Spleen (tissue), 11 donors: ENCODE measurements at regions not wholly inside any gene's neighbourhood (a gene's known extent, or its start where the extent isn't known, plus 50 kb on each side); places are given as distances from the start of the nearest gene placed in this dataset.

Experiments used
- DNase-seq: peaks from one replicate; pipeline ENCODE4 v3.0.0-alpha.2; 2020
- H3K27ac ChIP-seq, 8 donors: fragments of 200-600 bp; sonication (generic) in 7 of 8; 1 replicate in 4 of 8; 2 replicates in 4 of 8; pipeline versions ENCODE4 v1.5.0 to v1.8.0; 2016 to 2021; ENCODE audit warnings: inconsistent platforms in 4 of 8, mild to moderate bottlenecking in 4 of 8, moderate library complexity in 1 of 8
- H3K27me3 ChIP-seq, 7 donors: fragments of 200-600 bp; sonication (generic) in 6 of 7; replicated peaks in 1 of 7; 1 replicate in 4 of 7; 2 replicates in 3 of 7; pipeline versions ENCODE4 v1.5.0 to v1.8.0; 2016 to 2021; ENCODE audit warnings: inconsistent platforms in 3 of 7, mild to moderate bottlenecking in 1 of 7
- H3K36me3 ChIP-seq, 6 donors: fragments of 200-600 bp; sonication (generic) in 5 of 6; 1 replicate in 4 of 6; 2 replicates in 2 of 6; pipeline versions ENCODE4 v1.5.0 to v1.8.0; 2016 to 2021; ENCODE audit warnings: inconsistent platforms in 2 of 6
- H3K4me1 ChIP-seq, 6 donors: fragments of 200-600 bp; sonication (generic) in 5 of 6; 1 replicate in 3 of 6; 2 replicates in 3 of 6; pipeline versions ENCODE4 v1.5.0 to v1.8.0; 2016 to 2021; ENCODE audit warnings: inconsistent platforms in 3 of 6
- H3K4me3 ChIP-seq, 8 donors: fragments of 200-600 bp; sonication (generic) in 7 of 8; 1 replicate in 4 of 8; 2 replicates in 4 of 8; pipeline versions ENCODE4 v1.5.0 to v1.8.0; 2016 to 2021; ENCODE audit warnings: inconsistent platforms in 4 of 8, mild to moderate bottlenecking in 4 of 8, moderate library complexity in 2 of 8
- H3K9me3 ChIP-seq, 8 donors: fragments of 200-600 bp; sonication (generic) in 7 of 8; 1 replicate in 4 of 8; 2 replicates in 4 of 8; pipeline versions ENCODE4 v1.5.0 to v1.8.0; 2016 to 2021; ENCODE audit warnings: inconsistent platforms in 4 of 8
- POLR2A ChIP-seq, 3 donors: fragments of 450-650 bp; IDR thresholded peaks; one replicate each; pipeline ENCODE4 v1.5.1; 2017; ENCODE audit warnings: antibody characterized with exemption in 3 of 3, mild to moderate bottlenecking in 1 of 3
- POLR2AphosphoS5 ChIP-seq, 3 donors: sonication (generic); formaldehyde crosslinking; IDR thresholded peaks; one replicate each; pipeline ENCODE4 v1.5.1; 2017; ENCODE audit warnings: antibody characterized with exemption in 3 of 3
- WGBS, 5 donors: extraction: QIAGEN DNeasy Blood & Tissue Kit in 3 of 5; methylation state at CpG; one replicate each; pipeline versions ENCODE4 v1.1.5 to v1.1.7; 2013 to 2018; 5-methylcytosine and 5-hydroxymethylcytosine counted together
- intact Hi-C: fragments of 100-400 bp; cut with DNase I; formaldehyde crosslinking; loops from one replicate; pipeline ENCODE4 v1.15.0; 2023; ENCODE audit warnings: low total_unique reads
- TF ChIP-seq, protein P1 (sequence below), 11 experiments: fragments of 200-600 bp in 7 of 11; fragments of 450-650 bp in 4 of 11; sonication (generic) in 4 of 11; IDR thresholded peaks in 8 of 11; conservative IDR thresholded peaks in 3 of 11; 1 replicate in 7 of 11; 2 replicates in 4 of 11; pipeline versions ENCODE4 v1.4.0 to v1.8.0; 2016 to 2021; ENCODE audit warnings: antibody characterized with exemption in 11 of 11, inconsistent platforms in 4 of 11, mild to moderate bottlenecking in 1 of 11
- donor health status: healthy with polysubstance abuse.
- donor health status: DM: no; HTN: no; CAD: no; lungs with moderate emphysema.
- donor health status: DM: no; HTN: no; CAD: no.
- donor health status: Bipolar disorder and iron deficiency.
- donor health status: healthy.
- donor health status: DM: no; HTN: no; CAD: no.
- donor health status: DM: yes; HTN: yes; CAD: no.

DNA sequence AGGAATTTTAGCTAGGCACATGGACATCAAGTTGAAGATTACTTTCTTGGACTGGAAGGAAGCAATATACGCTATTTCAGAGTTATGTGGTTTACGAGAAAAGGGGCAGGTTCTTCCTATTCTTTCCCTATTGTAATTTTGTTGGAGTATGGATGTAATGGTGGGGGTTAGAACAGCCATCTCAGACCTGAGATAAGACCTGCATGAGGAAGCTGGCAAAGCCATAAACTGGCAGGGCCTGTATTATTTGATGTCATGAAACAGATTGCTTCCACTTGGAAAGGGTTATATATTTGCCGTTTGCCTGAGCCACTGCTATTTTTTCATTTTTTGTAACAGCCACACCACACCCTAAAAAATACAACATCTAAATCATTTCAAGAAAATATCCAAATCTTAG is 220.5 kb upstream of the MAGI2 start:
- H3K36me3 ChIP-seq: no peaks in the 10 kb centered on the region
- H3K4me3 ChIP-seq: no peak overlapping the region
- peaks cover 0 to 23% (median 5%) of the 10 kb centered on the region in 8 donors for H3K9me3 ChIP-seq
- no peaks in the 10 kb centered on the region for H3K4me1 ChIP-seq
- 84 to 93% (median 90%) methylated on average over 3 of the region's 3 CpGs for WGBS, 5 donors
- no peak for DNase-seq
- TF ChIP-seq POLR2A (IDR thresholded peaks at IDR 0.05) (no peak), POLR2AphosphoS5 (IDR thresholded peaks at IDR 0.05) (no peak)
- TF ChIP-seq, protein P1, sequence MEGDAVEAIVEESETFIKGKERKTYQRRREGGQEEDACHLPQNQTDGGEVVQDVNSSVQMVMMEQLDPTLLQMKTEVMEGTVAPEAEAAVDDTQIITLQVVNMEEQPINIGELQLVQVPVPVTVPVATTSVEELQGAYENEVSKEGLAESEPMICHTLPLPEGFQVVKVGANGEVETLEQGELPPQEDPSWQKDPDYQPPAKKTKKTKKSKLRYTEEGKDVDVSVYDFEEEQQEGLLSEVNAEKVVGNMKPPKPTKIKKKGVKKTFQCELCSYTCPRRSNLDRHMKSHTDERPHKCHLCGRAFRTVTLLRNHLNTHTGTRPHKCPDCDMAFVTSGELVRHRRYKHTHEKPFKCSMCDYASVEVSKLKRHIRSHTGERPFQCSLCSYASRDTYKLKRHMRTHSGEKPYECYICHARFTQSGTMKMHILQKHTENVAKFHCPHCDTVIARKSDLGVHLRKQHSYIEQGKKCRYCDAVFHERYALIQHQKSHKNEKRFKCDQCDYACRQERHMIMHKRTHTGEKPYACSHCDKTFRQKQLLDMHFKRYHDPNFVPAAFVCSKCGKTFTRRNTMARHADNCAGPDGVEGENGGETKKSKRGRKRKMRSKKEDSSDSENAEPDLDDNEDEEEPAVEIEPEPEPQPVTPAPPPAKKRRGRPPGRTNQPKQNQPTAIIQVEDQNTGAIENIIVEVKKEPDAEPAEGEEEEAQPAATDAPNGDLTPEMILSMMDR (IDR thresholded peaks at IDR 0.05 in 8 of 11, conservative IDR thresholded peaks at IDR 0.05 in 3 of 11): no peak
- intact Hi-C loops: no loop called here
- no peaks in the 10 kb centered on the region for H3K27me3 ChIP-seq
- no peak overlapping the region for H3K27ac ChIP-seq

GRCh38 chr7:79673421-79673820 is 220.0 kb upstream of the MAGI2 start:
- intact Hi-C loops: no loop called here
- Histone ChIP-seq H3K27me3 (no peaks in the 10 kb centered on the region), H3K4me1 (no peaks in the 10 kb centered on the region), H3K4me3 (no peak overlapping the region), H3K27ac (no peak overlapping the region), H3K36me3 (no peaks in the 10 kb centered on the region), H3K9me3 (peaks cover 0 to 23% (median 5%) of the 10 kb centered on the region in 8 donors)
- TF ChIP-seq POLR2A (IDR thresholded peaks at IDR 0.05) (no peak), POLR2AphosphoS5 (IDR thresholded peaks at IDR 0.05) (no peak)
- TF ChIP-seq, protein P1 (IDR thresholded peaks at IDR 0.05 in 8 of 11, conservative IDR thresholded peaks at IDR 0.05 in 3 of 11): no peak
- 3 to 12% (median 8%) methylated on average over 1 of the region's 1 CpG for WGBS, 5 donors
- DNase-seq: no peak

DNA sequence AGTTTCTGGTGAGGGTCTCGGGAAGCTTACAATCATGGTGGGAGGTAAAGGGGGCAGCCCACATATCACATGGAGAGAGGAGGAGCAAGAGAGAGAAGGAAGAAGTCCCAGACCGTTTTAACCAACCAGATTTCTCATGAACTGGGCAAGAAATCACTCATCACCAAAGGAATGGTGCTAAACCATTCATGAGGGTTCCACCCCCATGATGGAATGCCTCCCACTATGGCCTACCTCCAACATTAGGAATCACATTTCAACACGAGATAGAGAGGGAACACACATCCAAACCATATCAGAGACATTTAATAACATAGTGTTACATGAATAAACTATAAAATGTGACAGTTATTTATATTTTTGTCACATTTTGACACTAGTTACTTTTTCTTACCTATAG is 214.8 kb upstream of the MAGI2 start:
- Histone ChIP-seq H3K9me3 (peaks cover 0 to 28% (median 11%) of the 10 kb centered on the region in 8 donors), H3K36me3 (no peaks in the 10 kb centered on the region), H3K27ac (no peak overlapping the region), H3K4me1 (no peaks in the 10 kb centered on the region), H3K4me3 (no peak overlapping the region), H3K27me3 (no peaks in the 10 kb centered on the region)
- DNase-seq: no peak
- no peak for TF ChIP-seq POLR2AphosphoS5 (IDR thresholded peaks at IDR 0.05)
- no peak for TF ChIP-seq POLR2A (IDR thresholded peaks at IDR 0.05)
- TF ChIP-seq, protein P1 (IDR thresholded peaks at IDR 0.05 in 8 of 11, conservative IDR thresholded peaks at IDR 0.05 in 3 of 11): no peak
- WGBS, 5 donors: 56 to 76% (median 57%) methylated on average over 3 of the region's 3 CpGs
- intact Hi-C loops: no loop called here

GRCh38 chr7:79666472-79666871 is 213.0 kb upstream of the MAGI2 start:
- Histone ChIP-seq H3K27ac (no peak overlapping the region), H3K9me3 (peaks cover 0 to 28% (median 11%) of the 10 kb centered on the region in 8 donors), H3K27me3 (no peaks in the 10 kb centered on the region), H3K4me1 (no peaks in the 10 kb centered on the region), H3K36me3 (no peaks in the 10 kb centered on the region), H3K4me3 (no peak overlapping the region)
- 74 to 88% (median 82%) methylated on average over 3 of the region's 3 CpGs for WGBS, 5 donors
- no peak for DNase-seq
- TF ChIP-seq POLR2A (IDR thresholded peaks at IDR 0.05) (no peak), POLR2AphosphoS5 (IDR thresholded peaks at IDR 0.05) (no peak)
- TF ChIP-seq, protein P1 (IDR thresholded peaks at IDR 0.05 in 8 of 11, conservative IDR thresholded peaks at IDR 0.05 in 3 of 11): no peak
- intact Hi-C loops: no loop called here
